GM21528 (cell line): ENCODE measurements at regions not wholly inside any gene's neighbourhood (a gene's known extent, or its start where the extent isn't known, plus 50 kb on each side); places are given as distances from the start of the nearest gene placed in this dataset.
"Not testable (repeated sequence)": the region's sequence is repeated elsewhere in the genome, so short reads cannot be mapped to it uniquely, and the experiment has no call there.

Experiments
- ATAC-seq: cut with Tn5 transposase; IDR thresholded peaks from one replicate; pipeline ENCODE4 v1.9.1; 2021; ENCODE audit warnings: mild to moderate bottlenecking, moderate library complexity; ENCODE audit not compliant: unreplicated experiment, low FRiP score

DNA sequence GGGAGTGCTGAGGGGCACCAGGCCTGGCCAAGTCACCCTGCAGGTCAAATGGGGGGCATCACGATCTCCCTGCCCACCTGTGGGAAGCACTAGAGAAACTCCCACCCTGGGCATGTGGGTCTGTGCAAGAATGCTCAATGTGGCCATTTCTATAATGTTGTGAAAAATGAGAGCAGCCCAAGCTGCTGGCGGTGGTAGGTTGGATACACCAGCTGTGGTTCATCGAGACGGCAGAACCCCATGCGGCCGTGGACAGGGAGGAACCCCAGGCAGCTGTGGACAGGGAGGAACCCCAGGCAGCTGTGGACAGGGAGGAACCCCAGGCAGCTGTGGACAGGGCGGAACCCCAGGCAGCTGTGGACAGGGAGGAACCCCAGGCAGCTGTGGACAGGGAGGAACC is 129.1 kb downstream of the BRD1 start:
- not testable (repeated sequence) for ATAC-seq

DNA sequence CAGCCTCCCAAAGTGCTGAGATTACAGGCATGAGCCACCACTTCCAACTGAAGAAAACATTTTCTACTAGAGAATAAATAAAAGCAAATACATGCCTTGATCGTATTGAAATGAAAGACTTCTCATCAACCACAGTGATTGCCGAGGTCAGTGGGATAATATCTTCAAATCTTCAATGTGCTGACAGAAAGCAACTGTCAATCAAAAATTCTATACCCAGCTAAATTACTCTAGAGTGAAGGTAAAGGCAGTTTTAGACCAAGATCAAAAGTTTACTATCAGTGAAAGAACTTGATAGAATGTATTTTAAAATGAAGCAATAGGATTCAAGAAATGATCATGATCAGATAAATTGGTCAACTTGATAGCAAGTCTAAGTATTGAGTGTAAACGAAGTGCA is 130.6 kb downstream of the BRD1 start:
- ATAC-seq = no peak

DNA sequence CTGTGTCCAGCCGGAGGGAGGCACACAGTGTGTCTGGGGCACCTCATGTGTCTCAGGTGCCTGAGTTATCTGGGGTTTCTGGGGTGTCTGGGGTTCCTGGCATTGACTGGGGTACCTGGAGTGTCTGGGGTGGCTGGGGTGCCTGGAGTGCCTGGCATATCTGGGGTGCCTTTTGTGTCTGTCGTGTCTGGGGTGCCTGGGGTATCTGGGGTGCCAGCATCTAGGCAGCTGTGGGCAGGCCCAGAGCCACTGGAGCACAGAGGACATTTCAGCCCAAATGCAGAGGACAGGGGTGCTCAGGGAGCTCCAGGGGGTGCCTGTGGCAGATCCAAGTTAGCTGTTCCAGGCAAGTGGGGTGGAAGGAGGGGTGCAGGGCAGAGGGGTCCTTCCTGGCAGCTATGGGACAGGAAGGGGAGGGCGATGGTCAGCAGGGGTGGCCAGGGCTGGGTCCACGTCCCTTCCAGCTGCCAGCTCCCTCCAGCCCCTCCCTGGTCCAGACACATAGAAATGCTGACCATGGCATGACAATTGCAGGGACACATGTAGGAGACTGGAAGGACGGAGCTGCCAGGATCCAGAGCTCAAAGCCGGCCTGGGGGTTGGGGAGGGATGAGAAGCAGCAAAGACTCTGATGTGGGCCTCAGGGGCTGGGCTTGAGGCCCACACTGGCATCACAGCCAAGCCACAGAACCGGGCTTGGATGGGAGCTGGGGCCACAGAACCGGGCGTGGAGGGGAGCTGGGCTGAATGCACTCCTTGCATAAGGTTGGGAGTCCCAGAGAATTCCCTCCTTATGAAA is 133.0 kb downstream of the BRD1 start:
- no peak for ATAC-seq

DNA sequence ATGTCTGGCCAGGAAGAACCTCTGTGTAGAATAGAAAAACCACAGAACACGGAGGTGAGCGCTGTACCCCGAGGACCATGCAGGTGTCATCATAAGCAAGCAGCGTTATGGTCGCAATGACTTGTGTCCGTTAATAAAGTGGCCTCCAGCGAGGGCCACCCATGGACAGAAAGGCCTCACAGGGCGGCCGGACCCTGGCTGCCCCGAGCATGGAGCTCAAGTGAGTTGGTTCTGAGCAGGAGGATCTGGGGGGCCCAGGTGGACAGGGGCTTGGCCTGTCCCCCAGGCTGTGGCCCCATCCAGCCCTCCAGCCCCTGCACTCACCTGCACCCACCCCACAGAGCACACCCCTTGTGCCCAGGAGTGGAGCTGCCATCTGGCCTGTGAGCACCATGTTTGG is 133.8 kb downstream of the BRD1 start:
- no peak for ATAC-seq

DNA sequence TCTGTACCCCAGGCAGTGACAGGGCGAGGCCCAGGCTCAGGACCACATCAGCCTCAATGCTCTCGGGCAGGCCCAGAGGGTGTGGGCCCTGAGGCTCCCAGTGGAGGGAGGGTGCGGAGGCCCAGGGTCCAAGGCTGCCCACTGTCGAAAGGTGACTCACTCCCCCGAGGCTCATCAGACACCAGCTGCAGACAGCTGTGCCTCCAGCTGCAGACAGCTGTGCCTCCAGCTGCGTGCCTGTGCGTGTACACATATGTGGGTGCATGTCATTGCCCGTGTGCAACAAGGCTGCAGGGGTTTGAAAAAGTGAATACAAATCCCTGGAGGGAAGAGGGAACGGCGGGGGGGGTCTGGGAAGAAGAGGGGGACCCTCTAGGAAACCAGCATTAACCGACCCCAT is 134.3 kb downstream of the BRD1 start:
- no peak for ATAC-seq

DNA sequence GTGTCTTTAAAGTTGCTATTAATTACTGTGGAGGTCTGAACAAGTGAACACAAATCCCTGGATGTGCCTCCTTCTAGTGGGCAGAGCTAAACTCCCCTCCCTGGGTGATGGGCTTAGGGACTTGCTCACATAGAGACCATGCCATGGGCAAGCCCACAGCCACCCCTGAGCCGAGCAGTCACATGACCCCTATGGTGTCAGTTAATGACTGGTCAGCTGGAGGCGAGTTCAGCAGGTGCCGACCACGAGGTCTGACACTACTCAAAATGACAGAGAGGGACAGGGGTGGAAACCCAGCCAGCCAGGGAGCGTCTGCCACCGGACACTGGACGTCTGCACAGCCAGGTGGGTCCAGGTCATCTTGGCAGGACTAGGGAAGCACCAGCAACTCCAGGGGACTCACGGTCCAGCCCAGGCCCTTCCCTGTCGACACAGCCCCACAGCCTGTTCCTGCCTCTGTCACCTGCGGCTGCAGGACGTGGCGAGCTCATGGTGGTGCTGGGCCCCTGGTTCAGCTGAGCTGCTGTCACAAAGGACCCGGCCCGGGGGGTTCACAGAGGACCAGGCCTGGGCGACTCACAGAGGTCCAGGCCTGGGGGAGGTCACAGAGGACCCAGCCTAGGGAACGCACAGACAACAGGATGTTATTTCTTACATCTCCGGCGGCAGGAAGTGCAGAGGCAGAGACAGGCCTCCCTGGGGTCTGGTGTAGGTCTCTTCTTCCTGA is 135.0 kb downstream of the BRD1 start:
- no peak for ATAC-seq

DNA sequence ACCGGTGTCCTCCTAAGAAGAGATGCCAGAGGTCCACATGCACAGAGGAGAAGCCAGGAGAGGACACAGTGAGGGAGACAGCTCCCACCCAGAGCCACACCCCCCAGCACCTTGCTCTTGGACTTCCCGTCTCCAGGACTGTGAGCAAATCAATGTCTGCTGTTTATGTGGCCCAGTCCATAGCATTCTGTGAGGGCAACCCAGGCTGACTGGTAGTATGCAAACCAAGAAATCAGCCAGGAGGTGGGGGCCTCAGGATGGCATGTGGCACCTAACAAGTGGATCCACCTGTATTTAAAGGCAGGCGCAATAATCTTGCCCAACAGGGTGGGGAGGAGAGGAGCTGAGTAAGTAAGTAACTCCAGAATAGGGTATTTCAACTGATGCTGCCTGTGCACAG is 136.4 kb downstream of the BRD1 start:
- no peak for ATAC-seq

DNA sequence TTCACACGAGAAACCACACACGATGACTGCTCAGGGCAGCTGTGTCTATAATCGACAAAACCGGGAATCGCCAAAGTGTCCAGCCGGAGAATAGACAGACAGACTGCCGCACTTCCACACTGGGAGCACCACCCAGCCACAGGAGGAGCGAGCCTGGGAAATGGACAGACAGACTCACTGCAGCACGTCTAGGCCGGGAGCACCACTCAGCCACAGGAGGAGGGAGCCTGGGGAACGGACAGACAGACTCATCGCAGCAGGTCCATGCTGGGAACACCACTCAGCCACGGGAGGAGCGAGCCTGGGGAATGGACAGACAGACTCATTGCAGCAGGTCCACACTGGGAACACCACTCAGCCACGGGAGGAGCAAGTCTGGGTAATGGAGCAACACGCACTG is 137.2 kb downstream of the BRD1 start:
- ATAC-seq = no peak

DNA sequence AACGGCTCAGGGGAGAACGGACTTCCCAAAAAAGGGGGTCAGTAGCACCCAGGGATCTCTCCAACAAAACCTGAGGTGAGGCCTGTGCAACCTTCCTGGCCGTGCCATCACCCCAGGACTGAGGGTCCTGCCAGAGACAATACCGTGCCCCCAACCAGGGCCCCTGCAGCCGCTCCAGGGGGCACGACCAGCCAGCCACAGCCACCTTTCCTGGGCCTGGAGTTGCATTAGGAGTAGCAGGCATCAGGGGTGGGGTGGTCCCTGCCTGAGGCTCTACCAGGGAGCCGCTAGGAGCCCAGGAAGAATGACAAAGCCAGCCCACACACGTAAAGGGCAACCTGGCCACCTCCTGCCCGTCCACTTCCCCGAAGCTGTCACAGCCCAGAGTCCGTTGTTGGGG is 137.8 kb downstream of the BRD1 start:
- ATAC-seq = no peak

DNA sequence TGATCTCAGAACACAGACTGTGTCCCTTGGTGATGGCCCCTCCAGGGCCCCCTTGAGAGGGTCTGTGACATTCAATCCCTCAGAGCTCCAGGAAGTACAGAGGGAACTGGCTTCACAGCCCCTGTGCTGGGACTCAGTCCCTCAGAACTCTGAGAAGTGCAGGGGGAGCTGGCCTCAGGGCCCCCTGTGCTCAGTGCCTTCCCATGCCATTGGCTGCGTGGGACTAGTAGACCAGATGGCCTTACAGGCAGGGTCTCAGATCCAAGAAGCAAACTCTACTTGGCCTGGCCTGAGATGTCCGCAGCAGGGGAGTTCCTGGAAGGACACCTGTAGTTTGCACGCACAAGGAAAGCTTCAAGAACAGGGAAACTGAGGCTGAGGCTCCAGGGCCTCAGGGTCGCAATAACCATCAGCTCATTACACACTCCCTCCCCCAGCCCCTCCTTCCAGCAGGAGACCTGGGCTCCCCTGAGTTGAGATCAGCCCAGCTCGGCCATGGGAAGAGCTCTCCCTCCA is 138.4 kb downstream of the BRD1 start:
- no peak for ATAC-seq

DNA sequence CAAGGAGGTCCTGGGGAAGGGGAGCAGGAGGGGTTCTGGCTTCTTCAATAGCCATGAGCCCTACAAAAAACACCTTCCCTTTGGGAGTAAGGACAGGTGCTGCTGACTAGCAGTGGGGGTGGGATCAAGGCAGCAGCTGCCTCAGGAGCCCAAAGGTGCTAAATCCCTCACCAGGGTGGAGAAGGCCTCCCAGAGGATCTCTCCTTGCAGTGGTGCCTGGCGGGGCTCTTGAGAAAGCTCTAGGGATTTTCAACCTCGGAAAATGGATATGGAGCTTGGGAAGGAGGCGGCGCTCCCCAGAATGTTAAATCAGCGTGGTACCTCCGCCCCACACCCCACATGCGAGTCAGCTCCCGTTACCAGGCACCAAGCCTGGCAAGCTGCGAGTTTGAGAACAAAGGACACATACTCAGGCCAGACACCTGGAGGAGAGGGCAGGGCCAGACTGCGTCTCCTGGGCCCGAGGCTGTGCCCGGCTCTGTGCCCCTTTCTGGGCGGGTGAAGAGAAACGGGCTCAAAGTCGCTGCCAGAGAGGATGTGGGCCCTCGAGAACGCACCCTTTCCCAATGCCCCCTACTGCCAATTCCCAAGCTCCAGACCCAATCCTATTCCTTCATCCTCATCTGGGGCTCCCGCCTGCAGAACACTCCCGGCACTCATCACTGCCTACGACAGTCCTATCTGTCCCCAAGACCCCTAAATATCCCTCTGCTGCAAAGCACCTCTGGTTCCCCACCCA is 139.0 kb downstream of the BRD1 start:
- no peak for ATAC-seq

DNA sequence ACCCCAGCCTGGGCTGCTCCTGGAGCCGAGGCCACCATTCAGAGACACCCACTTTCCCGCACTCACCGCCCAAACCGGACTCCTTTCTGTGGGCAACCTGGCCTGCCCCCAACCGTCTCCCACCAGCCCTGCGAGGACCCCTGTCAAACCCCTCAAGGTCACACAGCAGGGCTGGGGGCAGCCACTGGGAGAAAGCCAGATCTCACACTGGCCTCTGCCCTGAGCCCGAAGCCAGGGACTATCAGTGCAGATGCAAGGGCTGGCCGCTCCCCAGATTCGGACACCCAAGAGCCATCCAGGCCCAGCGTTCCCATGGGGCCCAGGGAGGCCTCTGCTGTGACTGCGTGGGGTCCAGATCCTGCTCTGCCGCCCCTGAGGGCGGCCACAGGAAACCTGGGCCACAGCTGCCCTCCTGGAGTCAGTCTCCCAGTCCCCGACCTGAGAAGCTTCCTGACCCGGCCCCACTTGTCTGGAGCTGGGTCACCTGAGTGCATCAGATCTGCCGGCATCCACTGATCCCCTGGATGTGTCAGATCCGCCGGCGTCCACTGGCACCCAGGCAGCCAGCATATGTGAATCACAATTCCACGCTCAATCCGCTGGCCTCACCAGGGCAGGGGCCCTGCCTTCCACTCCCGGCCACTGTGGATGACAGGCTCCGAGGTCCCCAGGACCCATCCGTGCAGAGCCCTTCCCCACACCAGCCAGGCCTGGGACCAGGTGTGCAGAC is 139.7 kb downstream of the BRD1 start:
- ATAC-seq = no peak

DNA sequence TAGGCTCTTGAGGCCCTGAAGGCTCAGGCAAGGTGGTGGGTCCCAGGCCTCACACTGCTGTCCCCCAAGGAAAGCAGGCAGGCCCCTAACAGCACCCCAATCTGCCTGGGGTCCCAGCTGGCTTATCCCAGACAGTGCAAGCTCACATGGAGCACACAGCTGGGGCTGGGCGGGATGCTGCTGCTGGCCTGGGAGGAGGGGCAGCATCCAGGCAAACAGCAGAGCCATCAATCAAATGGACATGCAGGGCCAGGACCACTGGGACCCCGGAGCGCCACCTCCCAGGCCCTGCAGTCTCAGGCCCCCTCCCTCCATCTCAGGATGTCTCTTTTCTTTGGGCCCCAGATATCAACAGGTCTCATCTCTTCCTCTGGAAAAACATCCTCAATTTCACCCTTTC is 140.3 kb downstream of the BRD1 start:
- ATAC-seq = no peak

DNA sequence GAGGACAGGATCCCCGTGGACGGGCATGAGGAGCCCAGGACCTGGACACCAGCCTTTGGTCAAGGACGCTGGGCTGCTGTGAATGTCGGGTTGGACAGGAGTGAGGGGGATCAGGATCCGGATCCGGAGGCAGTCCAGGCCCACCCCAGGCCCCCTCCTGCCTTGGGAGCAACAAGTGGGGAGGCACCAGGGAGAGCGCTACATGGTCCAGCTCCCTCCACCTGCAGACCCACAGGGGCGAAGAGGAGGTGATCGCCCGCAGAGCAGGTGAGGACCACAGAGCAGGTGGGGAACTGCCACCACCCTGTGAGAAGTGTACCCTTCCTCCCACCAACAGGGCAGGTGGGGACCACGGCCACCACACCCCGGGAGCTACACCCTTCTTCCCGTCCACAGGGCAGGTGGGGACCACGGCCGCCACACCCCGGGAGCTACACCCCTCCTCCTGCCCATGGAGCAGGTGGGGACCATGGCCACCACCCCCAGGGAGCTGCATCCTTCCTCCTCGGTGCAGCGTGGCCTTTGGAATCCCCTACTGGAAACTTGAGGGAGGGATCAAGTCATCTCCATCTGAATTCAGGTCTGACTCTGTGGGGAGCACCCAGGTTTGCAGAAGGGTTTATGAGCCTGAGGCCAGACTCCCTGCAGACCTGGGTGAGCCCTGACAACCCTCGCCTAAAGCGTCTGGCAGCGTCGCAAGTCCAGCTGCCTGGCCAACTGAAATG is 141.0 kb downstream of the BRD1 start:
- no peak for ATAC-seq

DNA sequence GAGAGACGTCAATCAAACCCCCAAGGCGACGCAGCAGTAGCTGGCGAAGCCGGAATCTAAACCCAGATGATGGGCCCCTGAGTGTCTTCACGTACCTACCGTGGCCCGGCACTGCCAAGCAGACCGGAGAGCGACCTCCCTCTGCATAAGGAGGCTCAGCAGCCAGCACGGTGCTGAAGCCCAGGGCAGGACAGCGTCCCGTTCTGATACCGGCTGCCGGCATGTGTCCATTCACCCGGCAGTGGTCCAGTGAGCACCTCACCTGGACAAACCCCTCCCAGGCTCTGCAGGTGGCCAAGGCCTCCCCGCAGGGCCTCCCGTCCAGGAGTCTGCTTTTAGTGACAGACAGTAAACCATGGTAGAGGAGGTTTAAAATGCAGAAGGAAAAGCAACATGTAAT is 142.0 kb downstream of the BRD1 start:
- no peak for ATAC-seq

DNA sequence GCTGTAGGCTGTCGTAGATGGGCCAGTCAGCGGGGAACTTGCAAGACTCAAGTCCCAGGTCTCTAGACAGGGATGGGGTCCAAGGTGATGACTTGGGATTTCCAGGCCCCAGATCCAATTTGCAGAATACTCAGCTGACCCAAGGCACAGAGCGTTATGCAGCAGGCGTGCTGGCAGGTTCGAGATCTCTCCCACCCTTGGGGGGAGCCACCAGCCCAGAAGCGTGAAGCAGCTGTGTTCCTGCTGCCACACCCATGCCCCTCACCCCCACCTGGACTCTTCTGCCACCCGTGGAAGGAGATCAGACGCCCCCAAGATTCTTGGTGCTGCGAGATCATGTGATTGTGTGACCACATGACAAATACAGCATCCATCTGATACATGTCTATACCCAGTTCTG is 142.6 kb downstream of the BRD1 start:
- ATAC-seq = no peak

DNA sequence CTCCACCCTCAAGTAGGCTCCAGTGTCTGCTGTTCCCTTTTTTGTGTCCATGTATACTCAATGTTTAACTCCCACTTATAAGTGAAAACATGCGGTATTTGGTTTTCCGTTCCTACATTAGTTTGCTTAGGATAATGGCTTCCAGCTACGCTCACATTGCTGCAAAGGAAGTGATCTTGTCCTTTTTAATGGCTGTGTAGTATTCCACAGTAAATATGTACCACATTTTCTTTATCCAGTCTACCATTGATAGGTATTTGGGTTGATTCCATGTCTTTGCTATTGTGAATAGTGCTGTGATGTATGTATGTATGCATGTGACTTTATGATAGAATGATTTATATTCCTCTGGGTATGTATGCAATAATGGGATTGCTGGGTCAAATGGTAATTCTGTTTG is 144.6 kb downstream of the BRD1 start:
- ATAC-seq = no peak

DNA sequence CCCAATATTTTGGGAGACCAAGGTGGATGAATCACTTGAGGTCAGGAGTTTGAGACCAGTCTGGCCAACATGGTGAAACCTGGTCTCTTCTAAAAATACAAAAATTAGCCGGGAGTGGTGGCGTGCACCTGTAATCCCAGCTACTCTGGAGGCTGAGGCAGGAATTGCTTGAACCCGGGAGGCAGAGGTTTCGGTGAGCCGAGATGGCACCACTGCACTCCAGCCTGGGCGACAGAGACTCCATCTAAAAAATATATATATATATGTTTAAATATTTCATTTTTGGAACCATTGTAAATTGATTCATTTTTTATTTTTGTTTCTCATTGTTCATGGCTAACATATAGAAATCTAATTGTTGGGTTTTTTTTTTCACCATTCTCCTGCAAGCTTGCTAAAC is 146.9 kb downstream of the BRD1 start:
- not testable (repeated sequence) for ATAC-seq

DNA sequence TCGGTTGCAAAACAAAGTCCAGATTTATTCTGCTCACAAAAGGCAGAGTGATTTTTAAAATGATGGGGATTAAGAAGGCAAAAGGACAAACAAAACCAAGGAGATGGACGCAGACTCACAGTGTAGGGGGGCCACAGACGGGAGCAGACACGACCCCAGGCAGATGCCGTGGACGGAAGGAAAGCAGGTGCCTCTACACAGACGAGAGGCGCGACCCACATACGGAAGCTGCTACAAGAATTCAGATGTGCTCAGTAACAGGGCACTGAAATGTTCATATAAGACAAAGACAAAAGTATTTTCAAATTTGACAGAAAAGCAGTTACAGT is 148.9 kb downstream of the BRD1 start:
- ATAC-seq = no peak
